PC-9 (cell line): ENCODE measurements at regions not wholly inside any gene's neighbourhood (a gene's known extent, or its start where the extent isn't known, plus 50 kb on each side); places are given as distances from the start of the nearest gene placed in this dataset.

Experiments used
- BruUV-seq: library from RNA; stranded (reverse); fragments of 400-500 nt; replicated peaks from 2 replicates; lab custom pipeline; 2021; lab: Mats Ljungman, UMichigan
- CTCF ChIA-PET: fragments of 300-600 bp; sonication (Branson Sonifier 250); formaldehyde crosslinking; loops from one replicate; lab custom pipeline; 2022; ENCODE audit warnings: antibody characterized with exemption; lab: Charles Lee
- POLR2A ChIA-PET: fragments of 300-600 bp; sonication (Branson Sonifier 250); formaldehyde crosslinking; loops from one replicate; lab custom pipeline; 2022; ENCODE audit warnings: antibody characterized with exemption; ENCODE audit not compliant: unreplicated experiment; lab: Charles Lee
- DNase-seq, 2 experiments: peaks; one replicate each; pipeline versions ENCODE4 v3.0.0 to v3.0.0-alpha.2; 2015 to 2022; ENCODE audit warnings: mixed read lengths in 1 of 2
- H2AFZ ChIP-seq: fragments of 200-600 bp; sonication (generic); 2 replicates; pipeline ENCODE4 v1.8.1; 2017; ENCODE audit warnings: antibody characterized with exemption
- H3F3A ChIP-seq: fragments of 200-600 bp; sonication (generic); 2 replicates; pipeline ENCODE4 v1.8.1; 2017; ENCODE audit warnings: antibody characterized with exemption, mild to moderate bottlenecking, low read depth; ENCODE audit not compliant: insufficient read depth
- H3K27ac ChIP-seq: fragments of 200-600 bp; sonication (generic); 2 replicates; pipeline ENCODE4 v1.6.1; 2016; ENCODE audit warnings: mixed run types
- H3K27me3 ChIP-seq: fragments of 200-600 bp; sonication (generic); 2 replicates; pipeline ENCODE4 v1.6.1; 2016; ENCODE audit warnings: low read depth, mixed run types; ENCODE audit not compliant: insufficient read depth
- H3K36me3 ChIP-seq: fragments of 200-600 bp; sonication (generic); 2 replicates; pipeline ENCODE4 v1.6.1; 2016; ENCODE audit warnings: low read depth, mixed run types
- H3K4me1 ChIP-seq: fragments of 200-600 bp; sonication (generic); replicated peaks from 2 replicates; pipeline ENCODE4 v1.6.1; 2016; ENCODE audit warnings: mixed run types; ENCODE audit not compliant: insufficient read depth
- H3K4me2 ChIP-seq: fragments of 200-600 bp; sonication (generic); 2 replicates; pipeline ENCODE4 v1.6.1; 2017; ENCODE audit warnings: mixed run types
- H3K4me3 ChIP-seq: fragments of 200-600 bp; sonication (generic); 2 replicates; pipeline ENCODE4 v1.6.1; 2016; ENCODE audit warnings: mixed run types
- H3K79me2 ChIP-seq: fragments of 200-600 bp; sonication (generic); 2 replicates; pipeline ENCODE4 v1.6.1; 2017; ENCODE audit warnings: low read depth, mixed run types
- H3K9me2 ChIP-seq: fragments of 200-600 bp; sonication (generic); 2 replicates; pipeline ENCODE4 v1.8.1; 2017; ENCODE audit warnings: mild to moderate bottlenecking; ENCODE audit not compliant: insufficient read depth
- H3K9me3 ChIP-seq: fragments of 200-600 bp; sonication (generic); 2 replicates; pipeline ENCODE4 v1.8.1; 2016; ENCODE audit warnings: low read depth; ENCODE audit not compliant: insufficient read depth
- H4K20me1 ChIP-seq: fragments of 200-600 bp; sonication (generic); 2 replicates; pipeline ENCODE4 v1.8.1; 2017; ENCODE audit not compliant: insufficient read depth
- EZH2 ChIP-seq: fragments of 200-600 bp; sonication (generic); IDR thresholded peaks from 2 replicates; pipeline ENCODE4 v1.8.0; 2017; ENCODE audit warnings: antibody characterized with exemption, low read depth
- intact Hi-C: fragments of 100-400 bp; cut with micrococcal nuclease; formaldehyde crosslinking; loops from one replicate; pipeline ENCODE4 v1.10.0; 2022; ENCODE audit not compliant: unreplicated experiment
- TF ChIP-seq, protein P1 (sequence below): fragments of 200-600 bp; sonication (generic); conservative IDR thresholded peaks from 2 replicates; pipeline ENCODE4 v1.6.1; 2017; ENCODE audit warnings: mixed run types, antibody characterized with exemption, mild to moderate bottlenecking, moderate library complexity

DNA sequence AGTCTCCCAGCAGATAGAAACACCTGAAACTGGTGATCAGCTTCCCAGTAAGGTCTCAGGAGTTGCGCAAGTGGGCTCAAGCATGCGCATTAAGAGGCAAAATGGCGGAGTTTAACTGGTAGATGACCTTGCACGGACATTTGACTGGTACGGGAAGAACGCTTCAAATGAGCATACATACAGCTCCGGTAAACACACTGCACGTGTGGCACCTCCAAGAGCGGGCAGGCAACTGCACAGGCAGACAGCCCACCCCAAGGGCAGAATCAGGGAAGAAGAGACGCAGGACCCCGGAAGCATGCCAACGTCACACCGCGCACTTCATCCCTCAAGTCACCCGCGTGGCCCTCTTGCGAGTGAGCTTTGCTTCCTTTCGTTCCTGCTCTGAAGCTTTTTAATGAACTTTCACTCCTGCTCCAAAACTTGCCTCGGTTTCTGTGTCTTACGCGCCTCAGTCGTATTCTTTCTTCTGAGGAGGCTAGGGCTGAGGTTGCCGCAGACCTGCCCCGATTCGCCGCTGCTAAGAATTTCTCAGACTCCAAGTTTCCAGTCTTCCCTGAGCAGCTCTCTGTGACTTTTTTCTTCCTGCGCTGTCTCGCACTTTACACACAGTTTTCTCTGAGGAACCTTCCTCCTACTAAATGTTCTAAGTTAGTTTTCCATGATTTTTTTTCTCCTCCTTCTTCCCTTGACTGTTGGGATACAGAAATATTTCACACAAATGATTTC lies 180.7 kb upstream of the ZFP42 start:
- peak; percentile 61 to 65 for DNase-seq
- no peaks in the 10 kb centered on the region for H3K9me3 ChIP-seq
- no peaks in the 10 kb centered on the region for H3K27me3 ChIP-seq
- peak overlapping the region; percentile 78 for H3K4me3 ChIP-seq
- no peaks in the 10 kb centered on the region for H3K36me3 ChIP-seq
- H3K79me2 ChIP-seq, result no peaks in the 10 kb centered on the region
- H3K4me1 ChIP-seq, result no peaks in the 10 kb centered on the region; the same call in 1 of the 2 replicates
- no peaks in the 10 kb centered on the region for H3F3A ChIP-seq
- POLR2A ChIA-PET, result interaction anchor here (0.6 kb wide), 2 partner anchors 37 to 69 kb away, joined by 4 to 5 read pairs; no protein-coding TSS in a partner anchor
- H3K9me2 ChIP-seq, result no peaks in the 10 kb centered on the region
- intact Hi-C loops, result no loop called here
- BruUV-seq, result TSS peak; percentile 87
- peak overlapping the region; percentile 80 for H3K27ac ChIP-seq
- no peaks in the 10 kb centered on the region for H4K20me1 ChIP-seq
- peak overlapping the region; percentile 95 for H2AFZ ChIP-seq
- TF ChIP-seq, protein P1, sequence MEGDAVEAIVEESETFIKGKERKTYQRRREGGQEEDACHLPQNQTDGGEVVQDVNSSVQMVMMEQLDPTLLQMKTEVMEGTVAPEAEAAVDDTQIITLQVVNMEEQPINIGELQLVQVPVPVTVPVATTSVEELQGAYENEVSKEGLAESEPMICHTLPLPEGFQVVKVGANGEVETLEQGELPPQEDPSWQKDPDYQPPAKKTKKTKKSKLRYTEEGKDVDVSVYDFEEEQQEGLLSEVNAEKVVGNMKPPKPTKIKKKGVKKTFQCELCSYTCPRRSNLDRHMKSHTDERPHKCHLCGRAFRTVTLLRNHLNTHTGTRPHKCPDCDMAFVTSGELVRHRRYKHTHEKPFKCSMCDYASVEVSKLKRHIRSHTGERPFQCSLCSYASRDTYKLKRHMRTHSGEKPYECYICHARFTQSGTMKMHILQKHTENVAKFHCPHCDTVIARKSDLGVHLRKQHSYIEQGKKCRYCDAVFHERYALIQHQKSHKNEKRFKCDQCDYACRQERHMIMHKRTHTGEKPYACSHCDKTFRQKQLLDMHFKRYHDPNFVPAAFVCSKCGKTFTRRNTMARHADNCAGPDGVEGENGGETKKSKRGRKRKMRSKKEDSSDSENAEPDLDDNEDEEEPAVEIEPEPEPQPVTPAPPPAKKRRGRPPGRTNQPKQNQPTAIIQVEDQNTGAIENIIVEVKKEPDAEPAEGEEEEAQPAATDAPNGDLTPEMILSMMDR, result no peak
- TF ChIP-seq EZH2, result no peak
- CTCF ChIA-PET, result no interaction called here
- peak overlapping the region; percentile 79 for H3K4me2 ChIP-seq

DNA sequence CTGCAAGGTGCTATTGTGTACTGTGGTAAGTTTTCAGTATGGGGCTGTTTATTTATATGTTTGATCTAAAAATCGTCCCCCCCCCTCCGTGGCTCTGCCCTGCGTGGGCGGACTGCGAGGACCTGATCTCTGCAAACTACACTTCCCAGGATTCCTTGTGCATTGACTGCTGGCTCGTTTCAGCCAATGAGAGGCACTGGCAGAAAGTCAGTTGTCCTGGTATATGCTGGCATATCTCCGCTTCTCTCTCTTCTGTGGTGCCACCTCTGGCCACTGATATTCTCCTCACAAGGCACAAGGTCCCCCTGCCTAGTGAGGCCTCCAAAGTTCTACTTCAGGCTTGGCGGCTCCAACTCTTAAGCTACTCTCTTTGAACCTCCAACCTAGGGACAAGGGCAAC lies 168.8 kb upstream of the ZFP42 start:
- POLR2A ChIA-PET, result no interaction called here
- DNase-seq, result no peak
- no peaks in the 10 kb centered on the region for H3K79me2 ChIP-seq

DNA sequence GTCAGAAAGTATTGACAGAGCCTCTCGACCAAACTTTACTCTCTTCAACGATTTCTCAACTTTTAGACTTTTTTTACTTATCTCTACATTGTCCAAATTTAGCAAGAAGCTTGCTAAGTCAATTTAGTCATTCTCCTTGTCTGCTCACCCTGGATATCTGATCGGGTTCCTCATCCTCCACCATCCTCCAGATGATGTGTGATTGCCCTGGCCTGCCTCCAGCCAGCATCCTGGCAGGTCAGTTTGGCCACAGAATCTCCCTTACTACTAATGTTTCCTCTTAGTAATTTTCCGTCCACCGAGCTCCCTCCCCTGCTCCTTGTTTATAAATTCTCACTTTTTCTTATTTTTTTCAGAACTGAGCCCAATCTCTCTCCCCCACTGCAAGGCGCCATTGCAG lies 167.9 kb upstream of the ZFP42 start:
- Histone ChIP-seq H4K20me1 (no peaks in the 10 kb centered on the region), H3K9me3 (no peaks in the 10 kb centered on the region), H3K4me2 (no peak overlapping the region), H3K4me3 (no peak overlapping the region), H3K27me3 (no peaks in the 10 kb centered on the region), H3F3A (no peaks in the 10 kb centered on the region), H3K4me1 (no peaks in the 10 kb centered on the region), H2AFZ (no peak overlapping the region), H3K9me2 (no peaks in the 10 kb centered on the region), H3K79me2 (no peaks in the 10 kb centered on the region), H3K36me3 (no peaks in the 10 kb centered on the region), H3K27ac (no peak overlapping the region)
- intact Hi-C loops, result no loop called here
- ChIA-PET POLR2A (no interaction called here), CTCF (no interaction called here)
- no TSS peak for BruUV-seq
- no peak for TF ChIP-seq EZH2
- TF ChIP-seq, protein P1, result no peak
- DNase-seq, result no peak

More for the DNA sequence above, 168.8 kb upstream of the ZFP42 start:
- H2AFZ ChIP-seq, result no peak overlapping the region
- H3F3A ChIP-seq, result no peaks in the 10 kb centered on the region
- no peaks in the 10 kb centered on the region for H3K27me3 ChIP-seq
- H3K9me2 ChIP-seq, result no peaks in the 10 kb centered on the region
- H3K4me2 ChIP-seq, result no peak overlapping the region
- H3K9me3 ChIP-seq, result no peaks in the 10 kb centered on the region
- no peaks in the 10 kb centered on the region for H3K36me3 ChIP-seq
- CTCF ChIA-PET, result no interaction called here
- H3K4me1 ChIP-seq, result no peaks in the 10 kb centered on the region
- H3K27ac ChIP-seq, result no peak overlapping the region
- TF ChIP-seq, protein P1, result no peak
- no peak for TF ChIP-seq EZH2
- intact Hi-C loops, result no loop called here
- BruUV-seq, result no TSS peak
- no peak overlapping the region for H3K4me3 ChIP-seq
- no peaks in the 10 kb centered on the region for H4K20me1 ChIP-seq
